HL-60 (cell line): ENCODE measurements at regions not wholly inside any gene's neighbourhood (a gene's known extent, or its start where the extent isn't known, plus 50 kb on each side); places are given as distances from the start of the nearest gene placed in this dataset.

Experiments
- DNase-seq, 2 experiments: peaks; one replicate each; pipeline ENCODE4 v3.0.0-alpha.2; 2010 to 2020; ENCODE audit warnings: low read depth in 1 of 2, low spot score in 1 of 2
- H3K27ac ChIP-seq: fragments of 250-450 bp; sonication (Bioruptor Pico); replicated peaks from 2 replicates; pipeline ENCODE4 v1.5.1; 2020; ENCODE audit warnings: mild to moderate bottlenecking, moderate library complexity
- H3K27me3 ChIP-seq: fragments of 250-450 bp; sonication (Bioruptor Pico); 2 replicates; pipeline ENCODE4 v1.5.1; 2021; ENCODE audit warnings: mild to moderate bottlenecking, moderate library complexity; ENCODE audit not compliant: insufficient read depth, poor library complexity, severe bottlenecking
- H3K4me3 ChIP-seq: replicated peaks from 2 replicates; pipeline ENCODE4 v1.5.1; 2011; ENCODE audit warnings: mild to moderate bottlenecking, control low read depth, low read length; ENCODE audit not compliant: insufficient read depth
- GABPA ChIP-seq: IDR thresholded peaks from 2 replicates; pipeline ENCODE4 v1.6.1; 2012; ENCODE audit warnings: low read depth
- POLR2AphosphoS5 ChIP-seq: IDR thresholded peaks from 2 replicates; pipeline ENCODE4 v1.6.1; 2012; ENCODE audit warnings: low read depth
- REST ChIP-seq: IDR thresholded peaks from 2 replicates; pipeline ENCODE4 v1.6.1; 2012; ENCODE audit warnings: low read depth; ENCODE audit not compliant: insufficient replicate concordance
- SPI1 ChIP-seq: IDR thresholded peaks from 2 replicates; pipeline ENCODE4 v1.6.1; 2012; ENCODE audit warnings: low read depth, mild to moderate bottlenecking, borderline replicate concordance
- TF ChIP-seq, protein P1 (sequence below): IDR thresholded peaks from one replicate; pipeline ENCODE4 v1.5.1; 2011; ENCODE audit warnings: low read length, control low read depth, inconsistent platforms; ENCODE audit not compliant: insufficient read depth

GRCh38 chr2:183495589-183496267 is 371.5 kb downstream of the NUP35 start:
- no peak for DNase-seq
- H3K27ac ChIP-seq, result no peak overlapping the region
- no peak for TF ChIP-seq POLR2AphosphoS5
- TF ChIP-seq SPI1, result no peak
- TF ChIP-seq, protein P1, sequence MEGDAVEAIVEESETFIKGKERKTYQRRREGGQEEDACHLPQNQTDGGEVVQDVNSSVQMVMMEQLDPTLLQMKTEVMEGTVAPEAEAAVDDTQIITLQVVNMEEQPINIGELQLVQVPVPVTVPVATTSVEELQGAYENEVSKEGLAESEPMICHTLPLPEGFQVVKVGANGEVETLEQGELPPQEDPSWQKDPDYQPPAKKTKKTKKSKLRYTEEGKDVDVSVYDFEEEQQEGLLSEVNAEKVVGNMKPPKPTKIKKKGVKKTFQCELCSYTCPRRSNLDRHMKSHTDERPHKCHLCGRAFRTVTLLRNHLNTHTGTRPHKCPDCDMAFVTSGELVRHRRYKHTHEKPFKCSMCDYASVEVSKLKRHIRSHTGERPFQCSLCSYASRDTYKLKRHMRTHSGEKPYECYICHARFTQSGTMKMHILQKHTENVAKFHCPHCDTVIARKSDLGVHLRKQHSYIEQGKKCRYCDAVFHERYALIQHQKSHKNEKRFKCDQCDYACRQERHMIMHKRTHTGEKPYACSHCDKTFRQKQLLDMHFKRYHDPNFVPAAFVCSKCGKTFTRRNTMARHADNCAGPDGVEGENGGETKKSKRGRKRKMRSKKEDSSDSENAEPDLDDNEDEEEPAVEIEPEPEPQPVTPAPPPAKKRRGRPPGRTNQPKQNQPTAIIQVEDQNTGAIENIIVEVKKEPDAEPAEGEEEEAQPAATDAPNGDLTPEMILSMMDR, result no peak
- TF ChIP-seq REST, result no peak
- no peak for TF ChIP-seq GABPA
- no peak overlapping the region for H3K4me3 ChIP-seq
- no peaks in the 10 kb centered on the region for H3K27me3 ChIP-seq

GRCh38 chr2:183497861-183498260 is 373.6 kb downstream of the NUP35 start:
- Histone ChIP-seq H3K4me3 (no peak overlapping the region), H3K27ac (no peak overlapping the region), H3K27me3 (peaks cover 3% of the 10 kb centered on the region)
- TF ChIP-seq SPI1 (no peak), REST (no peak), POLR2AphosphoS5 (no peak), GABPA (no peak)
- TF ChIP-seq, protein P1, result no peak
- no peak for DNase-seq

DNA sequence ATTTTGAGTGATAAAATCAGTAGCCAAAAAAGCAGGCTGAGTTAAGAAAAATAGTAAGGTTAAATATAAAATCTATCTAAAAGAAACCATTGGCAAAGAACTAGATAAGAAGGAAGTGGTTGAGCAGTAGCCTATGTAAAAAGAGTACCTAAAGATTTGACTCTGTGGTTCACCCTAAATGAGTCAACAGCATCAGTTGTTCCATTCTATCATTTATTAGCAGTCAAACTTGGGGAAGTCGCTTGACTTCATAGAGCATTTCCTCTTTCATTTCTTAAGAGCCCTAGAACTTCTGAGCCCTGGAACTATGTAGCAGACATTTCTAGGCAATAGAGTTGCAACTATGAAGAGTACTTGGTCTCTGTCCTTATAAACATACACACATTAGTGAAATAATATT is 381.7 kb downstream of the NUP35 start:
- Histone ChIP-seq H3K27me3 (peaks cover 3% of the 10 kb centered on the region), H3K27ac (no peak overlapping the region), H3K4me3 (no peak overlapping the region)
- TF ChIP-seq POLR2AphosphoS5, result no peak
- TF ChIP-seq, protein P1, result no peak
- no peak for TF ChIP-seq REST
- TF ChIP-seq SPI1, result no peak
- TF ChIP-seq GABPA, result no peak
- no peak for DNase-seq
